ENCODE measurements at regions not wholly inside any gene's neighbourhood (a gene's known extent, or its start where the extent isn't known, plus 50 kb on each side); places are given as distances from the start of the nearest gene placed in this dataset.

DNA sequence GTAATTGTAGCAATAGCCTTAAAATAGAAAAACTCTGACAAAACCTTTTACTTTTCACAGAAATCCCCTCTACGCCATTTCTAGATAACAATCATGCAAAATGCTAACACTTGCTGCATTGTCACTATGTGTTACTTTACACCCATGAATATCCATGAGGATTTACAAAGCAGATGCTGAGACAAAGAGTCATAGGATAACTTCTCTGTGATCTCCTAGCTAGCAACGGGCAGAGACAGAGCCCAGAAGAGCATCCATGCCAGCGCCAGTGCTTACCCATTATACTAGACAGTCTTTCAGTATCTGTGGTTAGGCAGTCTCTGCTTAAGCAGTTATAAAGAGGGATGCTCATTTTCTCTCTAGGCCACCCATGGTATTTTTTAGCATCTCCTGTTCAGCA, 474.1 kb downstream of the CAAP1 start:
- TF ChIP-seq POLR2A (IDR thresholded peaks at IDR 0.05) (no peak), POLR2AphosphoS5 (IDR thresholded peaks at IDR 0.05; ENCODE audit: insufficient read depth in 1 of 2, low read depth in 1 of 2) (no peak)
